ENCODE measurements at regions not wholly inside any gene's neighbourhood (a gene's known extent, or its start where the extent isn't known, plus 50 kb on each side); places are given as distances from the start of the nearest gene placed in this dataset.
"Not testable (repeated sequence)": the region's sequence is repeated elsewhere in the genome, so short reads cannot be mapped to it uniquely, and the experiment has no call there.

GRCh38 chrX:63581906-63582305 lies 203.1 kb downstream of the ARHGEF9 start:
- DNase-seq (ENCODE audit: low read depth, low spot score), result no peak

- no peak for DNase-seq (ENCODE audit: low read depth, low spot score)
Measured at GRCh38 chrX:63581398-63581797, 203.6 kb downstream of the ARHGEF9 start.

- DNase-seq (ENCODE audit: low read depth, low spot score), result no peak
Measured at GRCh38 chrX:63576533-63576932, 208.5 kb downstream of the ARHGEF9 start.

- DNase-seq (ENCODE audit: low read depth, low spot score), result not testable (repeated sequence)
Measured at GRCh38 chrX:63575700-63576099, 209.3 kb downstream of the ARHGEF9 start.

GRCh38 chrX:63566856-63567255 lies 215.7 kb upstream of the SPIN4 start:
- DNase-seq (ENCODE audit: low read depth, low spot score), result no peak

- DNase-seq (ENCODE audit: low read depth, low spot score), result no peak
Measured at GRCh38 chrX:63561425-63561824, 210.3 kb upstream of the SPIN4 start.

GRCh38 chrX:63560601-63561218 lies 209.6 kb upstream of the SPIN4 start:
- DNase-seq (ENCODE audit: low read depth, low spot score), result peak; percentile 22

- DNase-seq (ENCODE audit: low read depth, low spot score), result no peak
Measured at GRCh38 chrX:63551856-63552255, 200.7 kb upstream of the SPIN4 start.

- no peak for DNase-seq (ENCODE audit: low read depth, low spot score)
Measured at GRCh38 chrX:63530654-63531053, 179.5 kb upstream of the SPIN4 start.

- no peak for DNase-seq (ENCODE audit: low read depth, low spot score)
Measured at GRCh38 chrX:63529961-63530360, 178.8 kb upstream of the SPIN4 start.

- no peak for DNase-seq (ENCODE audit: low read depth, low spot score)
Measured at GRCh38 chrX:63526863-63527262, 175.7 kb upstream of the SPIN4 start.

- no peak for DNase-seq (ENCODE audit: low read depth, low spot score)
Measured at GRCh38 chrX:63525491-63525890, 174.4 kb upstream of the SPIN4 start.

- DNase-seq (ENCODE audit: low read depth, low spot score), result not testable (repeated sequence)
Measured at GRCh38 chrX:63519368-63519767, 168.2 kb upstream of the SPIN4 start.

- no peak for DNase-seq (ENCODE audit: low read depth, low spot score)
Measured at GRCh38 chrX:63514569-63515080, 163.5 kb upstream of the SPIN4 start.

- DNase-seq (ENCODE audit: low read depth, low spot score), result peak; percentile 37
Measured at GRCh38 chrX:63513825-63514568, 162.9 kb upstream of the SPIN4 start.

GRCh38 chrX:63511361-63511760 lies 160.2 kb upstream of the SPIN4 start:
- DNase-seq (ENCODE audit: low read depth, low spot score), result no peak

GRCh38 chrX:63508668-63509067 lies 157.5 kb upstream of the SPIN4 start:
- no peak for DNase-seq (ENCODE audit: low read depth, low spot score)

GRCh38 chrX:63506320-63506719 lies 155.2 kb upstream of the SPIN4 start:
- no peak for DNase-seq (ENCODE audit: low read depth, low spot score)

- DNase-seq (ENCODE audit: low read depth, low spot score), result no peak
Measured at GRCh38 chrX:63503541-63503940, 152.4 kb upstream of the SPIN4 start.

- DNase-seq (ENCODE audit: low read depth, low spot score), result no peak
Measured at GRCh38 chrX:63488546-63489373, 137.6 kb upstream of the SPIN4 start.

GRCh38 chrX:63475200-63475599 lies 124.1 kb upstream of the SPIN4 start:
- DNase-seq (ENCODE audit: low read depth, low spot score), result no peak

- DNase-seq (ENCODE audit: low read depth, low spot score), result no peak
Measured at GRCh38 chrX:63471004-63471403, 119.9 kb upstream of the SPIN4 start.

All from pulmonary artery endothelial cell (primary cell).